ENCODE measurements at regions not wholly inside any gene's neighbourhood (a gene's known extent, or its start where the extent isn't known, plus 50 kb on each side); places are given as distances from the start of the nearest gene placed in this dataset.

- TF ChIP-seq PRDM4 (tag by site-specific recombination; IDR thresholded peaks at IDR 0.05) = no peak
- TF ChIP-seq, protein P1, sequence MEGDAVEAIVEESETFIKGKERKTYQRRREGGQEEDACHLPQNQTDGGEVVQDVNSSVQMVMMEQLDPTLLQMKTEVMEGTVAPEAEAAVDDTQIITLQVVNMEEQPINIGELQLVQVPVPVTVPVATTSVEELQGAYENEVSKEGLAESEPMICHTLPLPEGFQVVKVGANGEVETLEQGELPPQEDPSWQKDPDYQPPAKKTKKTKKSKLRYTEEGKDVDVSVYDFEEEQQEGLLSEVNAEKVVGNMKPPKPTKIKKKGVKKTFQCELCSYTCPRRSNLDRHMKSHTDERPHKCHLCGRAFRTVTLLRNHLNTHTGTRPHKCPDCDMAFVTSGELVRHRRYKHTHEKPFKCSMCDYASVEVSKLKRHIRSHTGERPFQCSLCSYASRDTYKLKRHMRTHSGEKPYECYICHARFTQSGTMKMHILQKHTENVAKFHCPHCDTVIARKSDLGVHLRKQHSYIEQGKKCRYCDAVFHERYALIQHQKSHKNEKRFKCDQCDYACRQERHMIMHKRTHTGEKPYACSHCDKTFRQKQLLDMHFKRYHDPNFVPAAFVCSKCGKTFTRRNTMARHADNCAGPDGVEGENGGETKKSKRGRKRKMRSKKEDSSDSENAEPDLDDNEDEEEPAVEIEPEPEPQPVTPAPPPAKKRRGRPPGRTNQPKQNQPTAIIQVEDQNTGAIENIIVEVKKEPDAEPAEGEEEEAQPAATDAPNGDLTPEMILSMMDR (tag by site-specific recombination; IDR thresholded peaks at IDR 0.05) = no peak
- no peak for TF ChIP-seq OVOL3 (tag by site-specific recombination; IDR thresholded peaks at IDR 0.05)
- no peak for TF ChIP-seq ZBTB17 (tag by site-specific recombination; IDR thresholded peaks at IDR 0.05)
- no peak for TF ChIP-seq REPIN1 (tag by site-specific recombination; IDR thresholded peaks at IDR 0.05; ENCODE audit: low read depth)
- no peak for TF ChIP-seq ZEB2 (tag by site-specific recombination; IDR thresholded peaks at IDR 0.05)
- no peak for TF ChIP-seq ZNF707 (tag by site-specific recombination; IDR thresholded peaks at IDR 0.05)
- no peak for TF ChIP-seq ZNF596 (tag by site-specific recombination; IDR thresholded peaks at IDR 0.05)
- TF ChIP-seq ZNF639 (tag by site-specific recombination; IDR thresholded peaks at IDR 0.05) = no peak
- no peak for TF ChIP-seq ZNF274 (IDR thresholded peaks at IDR 0.05; ENCODE audit: low read length)
- no peak for TF ChIP-seq ZNF274 (tag by site-specific recombination; IDR thresholded peaks at IDR 0.05; ENCODE audit: borderline replicate concordance)
- no peak for TF ChIP-seq IKZF3 (tag by site-specific recombination; IDR thresholded peaks at IDR 0.05)
- no peak for TF ChIP-seq ZFP37 (tag by site-specific recombination; IDR thresholded peaks at IDR 0.05)
These were observed 50.7 kb upstream of the HDAC9 start for GRCh38 chr7:18444826-18445225.
